Iris pigment epithelial cell (primary cell): ENCODE measurements at regions not wholly inside any gene's neighbourhood (a gene's known extent, or its start where the extent isn't known, plus 50 kb on each side); places are given as distances from the start of the nearest gene placed in this dataset.
A peak's percentile ranks its signal among the peaks of the same experiment; 100 is the strongest.

Source experiments
- DNase-seq: peaks from one replicate; pipeline ENCODE4 v3.0.0-alpha.2; 2011; ENCODE audit warnings: low read depth

- no peak for DNase-seq
Measured at GRCh38 chr18:77658751-77659448, 409.3 kb downstream of the GALR1 start.

GRCh38 chr18:77666613-77667012 is 417.0 kb downstream of the GALR1 start:
- no peak for DNase-seq

- DNase-seq: no peak
Measured at GRCh38 chr18:77668219-77668618, 418.6 kb downstream of the GALR1 start.

GRCh38 chr18:77669331-77669730 is 419.7 kb downstream of the GALR1 start:
- no peak for DNase-seq

- DNase-seq: no peak
Measured at GRCh38 chr18:77671456-77672167, 422.0 kb downstream of the GALR1 start.

GRCh38 chr18:77676910-77677309 is 427.3 kb downstream of the GALR1 start:
- DNase-seq: no peak

- DNase-seq: no peak
Measured at GRCh38 chr18:77677536-77677935, 427.9 kb downstream of the GALR1 start.

GRCh38 chr18:77679869-77680268 is 430.2 kb downstream of the GALR1 start:
- DNase-seq: no peak

- DNase-seq: no peak
Measured at GRCh38 chr18:77700051-77700450, 450.4 kb downstream of the GALR1 start.

- DNase-seq: no peak
Measured at GRCh38 chr18:77701977-77702376, 452.3 kb downstream of the GALR1 start.

GRCh38 chr18:77702686-77703085 is 453.0 kb downstream of the GALR1 start:
- peak; percentile 25 for DNase-seq

- no peak for DNase-seq
Measured at GRCh38 chr18:77705301-77705700, 455.7 kb downstream of the GALR1 start.

GRCh38 chr18:77708826-77709506 is 459.3 kb downstream of the GALR1 start:
- DNase-seq: no peak

- DNase-seq: peak; percentile 5
Measured at GRCh38 chr18:77711096-77711495, 461.4 kb downstream of the GALR1 start.

GRCh38 chr18:77714716-77715115 is 465.1 kb downstream of the GALR1 start:
- DNase-seq: no peak

GRCh38 chr18:77716282-77716681 is 466.6 kb downstream of the GALR1 start:
- DNase-seq: no peak

- DNase-seq: no peak
Measured at GRCh38 chr18:77733292-77733903, 483.8 kb downstream of the GALR1 start.

- DNase-seq: no peak
Measured at GRCh38 chr18:77736842-77737241, 487.2 kb downstream of the GALR1 start.

GRCh38 chr18:77737405-77737804 is 487.8 kb downstream of the GALR1 start:
- DNase-seq: no peak

- DNase-seq: no peak
Measured at GRCh38 chr18:77749089-77749488, 499.4 kb downstream of the GALR1 start.

- DNase-seq: no peak
Measured at GRCh38 chr18:77750006-77750405, 500.4 kb downstream of the GALR1 start.

GRCh38 chr18:77754475-77755044 is 504.9 kb downstream of the GALR1 start:
- no peak for DNase-seq
